Uterus (tissue), 3 donors: ENCODE measurements at regions not wholly inside any gene's neighbourhood (a gene's known extent, or its start where the extent isn't known, plus 50 kb on each side); places are given as distances from the start of the nearest gene placed in this dataset.
"Not testable (repeated sequence)": the region's sequence is repeated elsewhere in the genome, so short reads cannot be mapped to it uniquely, and the experiment has no call there.

Experiments
- DNase-seq, 2 donors: peaks; one replicate each; pipeline ENCODE4 v3.0.0-alpha.2; 2019 to 2020
- H3K27ac ChIP-seq, 2 donors: fragments of 200-600 bp; sonication (generic); 1 replicate in 1 of 2; 2 replicates in 1 of 2; pipeline ENCODE4 v1.5.1; 2016 to 2018
- H3K27me3 ChIP-seq, 2 donors: fragments of 200-600 bp; sonication (generic); one replicate each; pipeline ENCODE4 v1.5.1; 2018 to 2019; ENCODE audit warnings: control low read depth in 1 of 2
- H3K36me3 ChIP-seq, 2 donors: fragments of 200-600 bp; sonication (generic); one replicate each; pipeline ENCODE4 v1.5.1; 2019; ENCODE audit warnings: control low read depth in 1 of 2
- H3K4me1 ChIP-seq, 2 donors: fragments of 200-600 bp; sonication (generic); one replicate each; pipeline ENCODE4 v1.5.1; 2018 to 2019; ENCODE audit warnings: control low read depth in 1 of 2
- H3K4me3 ChIP-seq, 2 donors: fragments of 200-600 bp; sonication (generic); 1 replicate in 1 of 2; 2 replicates in 1 of 2; pipeline ENCODE4 v1.5.1; 2018 to 2019; ENCODE audit warnings: mild to moderate bottlenecking in 1 of 2
- H3K9me3 ChIP-seq, 2 donors: fragments of 200-600 bp; sonication (generic); one replicate each; pipeline ENCODE4 v1.5.1; 2019; ENCODE audit warnings: control low read depth in 1 of 2
- POLR2A ChIP-seq, 2 donors: fragments of 450-650 bp; IDR thresholded peaks; one replicate each; pipeline ENCODE4 v1.6.1; 2016; ENCODE audit warnings: antibody characterized with exemption in 2 of 2, mild to moderate bottlenecking in 1 of 2, moderate library complexity in 1 of 2
- intact Hi-C: fragments of 100-400 bp; cut with DNase I; formaldehyde crosslinking; loops from one replicate; pipeline ENCODE4 v1.15.1; 2023; ENCODE audit warnings: low total_unique reads
- TF ChIP-seq, protein P1 (sequence below), 4 experiments: fragments of 200-600 bp in 2 of 4; fragments of 450-650 bp in 2 of 4; sonication (generic) in 2 of 4; IDR thresholded peaks; one replicate each; pipeline ENCODE4 v1.5.1; 2016 to 2019; ENCODE audit warnings: antibody characterized with exemption in 4 of 4, mild to moderate bottlenecking in 2 of 4, moderate library complexity in 1 of 4
- donor health status: DM: yes; HTN: yes; CAD: no.

DNA sequence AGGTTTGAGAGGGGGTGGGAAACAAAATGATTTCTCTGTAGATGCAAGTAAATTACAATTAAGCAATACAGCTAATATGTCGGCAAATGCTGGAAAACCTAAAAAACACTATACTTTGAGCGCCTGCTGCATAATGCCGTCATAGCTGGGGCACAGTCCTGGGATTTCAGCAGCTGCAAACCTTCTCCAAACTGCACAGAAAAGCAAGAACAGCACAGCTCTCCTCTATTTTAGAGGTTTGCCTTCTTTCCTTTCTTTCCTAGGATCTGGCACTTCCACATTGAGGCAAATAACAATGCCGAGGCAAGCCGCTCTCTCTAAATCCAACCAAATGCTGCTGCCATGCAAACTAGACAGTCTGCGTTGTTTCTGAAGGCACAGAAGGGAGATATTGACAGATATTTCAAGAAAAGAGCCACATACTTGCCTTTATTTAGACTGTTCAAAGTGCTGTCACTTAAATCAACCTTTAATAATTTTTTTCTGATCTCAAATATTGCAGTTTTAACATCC, 287.1 kb upstream of the G2E3 start:
- Histone ChIP-seq H3K9me3 (no peaks in the 10 kb centered on the region), H3K27me3 (no peaks in the 10 kb centered on the region), H3K36me3 (no peaks in the 10 kb centered on the region), H3K27ac (no peak overlapping the region), H3K4me1 (no peaks in the 10 kb centered on the region), H3K4me3 (no peak overlapping the region)
- intact Hi-C loops = no loop called here
- DNase-seq = no peak
- no peak for TF ChIP-seq POLR2A (IDR thresholded peaks at IDR 0.05)
- TF ChIP-seq, protein P1, sequence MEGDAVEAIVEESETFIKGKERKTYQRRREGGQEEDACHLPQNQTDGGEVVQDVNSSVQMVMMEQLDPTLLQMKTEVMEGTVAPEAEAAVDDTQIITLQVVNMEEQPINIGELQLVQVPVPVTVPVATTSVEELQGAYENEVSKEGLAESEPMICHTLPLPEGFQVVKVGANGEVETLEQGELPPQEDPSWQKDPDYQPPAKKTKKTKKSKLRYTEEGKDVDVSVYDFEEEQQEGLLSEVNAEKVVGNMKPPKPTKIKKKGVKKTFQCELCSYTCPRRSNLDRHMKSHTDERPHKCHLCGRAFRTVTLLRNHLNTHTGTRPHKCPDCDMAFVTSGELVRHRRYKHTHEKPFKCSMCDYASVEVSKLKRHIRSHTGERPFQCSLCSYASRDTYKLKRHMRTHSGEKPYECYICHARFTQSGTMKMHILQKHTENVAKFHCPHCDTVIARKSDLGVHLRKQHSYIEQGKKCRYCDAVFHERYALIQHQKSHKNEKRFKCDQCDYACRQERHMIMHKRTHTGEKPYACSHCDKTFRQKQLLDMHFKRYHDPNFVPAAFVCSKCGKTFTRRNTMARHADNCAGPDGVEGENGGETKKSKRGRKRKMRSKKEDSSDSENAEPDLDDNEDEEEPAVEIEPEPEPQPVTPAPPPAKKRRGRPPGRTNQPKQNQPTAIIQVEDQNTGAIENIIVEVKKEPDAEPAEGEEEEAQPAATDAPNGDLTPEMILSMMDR (IDR thresholded peaks at IDR 0.05) = no peak

DNA sequence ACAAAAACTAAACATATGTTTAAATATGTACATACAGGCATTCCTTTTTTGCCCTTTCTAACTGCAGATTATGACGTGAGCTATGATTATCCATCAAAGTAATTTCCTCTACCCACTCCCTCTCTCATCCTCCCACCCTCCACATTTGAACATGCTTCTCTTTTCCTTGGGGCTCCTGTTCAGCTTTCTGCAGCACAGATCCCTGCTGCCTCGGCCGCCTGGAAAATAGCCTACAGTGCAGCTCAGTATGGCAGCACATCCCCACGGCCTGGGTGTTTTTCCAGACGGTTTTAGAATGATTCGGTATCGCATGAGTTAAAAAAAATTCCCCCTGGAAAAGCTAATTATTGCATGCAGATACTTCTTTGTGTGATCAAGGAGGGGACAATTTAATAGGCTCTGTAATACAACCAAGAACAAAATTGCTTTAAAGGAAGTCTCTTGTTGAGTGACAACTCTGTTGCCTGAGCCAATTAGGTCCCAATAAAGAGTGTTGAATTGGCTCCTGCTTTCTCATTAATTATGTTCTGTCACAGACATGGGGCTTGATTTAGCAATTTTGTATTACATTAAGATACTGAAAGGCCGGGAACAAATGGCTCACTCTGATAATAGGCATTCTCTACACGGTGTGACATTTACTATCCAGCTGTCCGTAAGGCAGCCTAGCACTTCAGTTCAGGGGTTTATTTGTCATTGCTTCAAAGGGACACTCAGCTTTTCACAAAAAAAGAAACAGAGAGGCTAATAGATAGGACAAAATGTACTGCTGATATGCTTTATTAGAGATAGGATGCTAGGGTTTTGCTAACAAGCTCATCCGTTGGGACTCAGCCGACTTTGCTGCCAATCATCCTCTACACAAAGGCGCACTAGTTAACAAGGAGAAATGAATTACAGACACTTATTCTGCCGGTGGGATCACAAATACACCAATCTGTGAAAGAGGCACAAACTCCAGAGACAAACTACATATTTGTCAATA, 285.8 kb upstream of the G2E3 start:
- H3K27ac ChIP-seq = no peak overlapping the region
- H3K36me3 ChIP-seq = no peaks in the 10 kb centered on the region
- DNase-seq = no peak
- no peaks in the 10 kb centered on the region for H3K9me3 ChIP-seq
- TF ChIP-seq, protein P1 (IDR thresholded peaks at IDR 0.05) = no peak
- no peak for TF ChIP-seq POLR2A (IDR thresholded peaks at IDR 0.05)
- H3K27me3 ChIP-seq = no peaks in the 10 kb centered on the region
- intact Hi-C loops = no loop called here
- H3K4me1 ChIP-seq = no peaks in the 10 kb centered on the region
- no peak overlapping the region for H3K4me3 ChIP-seq

DNA sequence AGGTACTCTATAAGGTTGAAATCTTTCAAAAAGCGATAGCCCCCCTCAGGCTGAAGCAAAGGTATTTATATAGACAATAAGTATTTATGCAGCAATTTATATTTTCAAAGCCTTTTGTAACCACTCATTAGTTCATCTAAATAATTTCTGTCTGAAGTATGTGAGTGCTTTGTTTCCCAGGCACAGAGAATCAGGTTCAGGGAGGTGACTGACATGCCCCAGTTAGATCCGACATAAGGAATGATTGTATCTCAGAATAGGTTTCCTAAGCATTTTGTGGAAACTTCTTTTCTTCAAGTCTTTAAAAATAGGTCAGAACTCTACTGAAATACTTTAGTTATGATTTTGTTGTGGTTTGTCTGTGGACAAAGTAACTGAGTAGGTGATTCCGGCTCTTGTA, 283.4 kb upstream of the G2E3 start:
- Histone ChIP-seq H3K27me3 (no peaks in the 10 kb centered on the region), H3K9me3 (no peaks in the 10 kb centered on the region), H3K36me3 (no peaks in the 10 kb centered on the region), H3K4me3 (no peak overlapping the region), H3K4me1 (no peaks in the 10 kb centered on the region), H3K27ac (no peak overlapping the region)
- no peak for DNase-seq
- intact Hi-C loops = no loop called here
- TF ChIP-seq POLR2A (IDR thresholded peaks at IDR 0.05) = no peak
- TF ChIP-seq, protein P1 (IDR thresholded peaks at IDR 0.05) = no peak

DNA sequence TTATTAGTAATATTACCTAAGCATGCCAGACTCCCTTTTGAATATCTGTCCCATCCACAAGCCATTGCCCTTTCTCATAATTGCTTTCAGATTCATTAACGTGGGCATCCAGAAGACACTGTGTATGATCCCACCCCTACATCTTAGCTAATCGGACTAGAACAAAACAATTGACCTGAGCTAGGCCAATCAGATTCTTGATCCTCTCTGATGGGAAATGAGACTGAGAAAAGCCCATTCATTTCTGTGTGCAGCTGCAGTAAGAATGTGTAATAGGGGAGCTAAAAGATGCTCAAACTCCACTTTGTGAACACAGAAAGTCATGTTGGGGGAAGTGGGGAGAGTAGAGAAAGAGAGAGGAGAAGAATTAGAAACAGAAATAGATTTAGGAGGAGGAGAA, 281.7 kb upstream of the G2E3 start:
- Histone ChIP-seq H3K4me1 (no peaks in the 10 kb centered on the region), H3K9me3 (no peaks in the 10 kb centered on the region), H3K36me3 (no peaks in the 10 kb centered on the region), H3K4me3 (no peak overlapping the region), H3K27ac (no peak overlapping the region), H3K27me3 (no peaks in the 10 kb centered on the region)
- no peak for DNase-seq
- TF ChIP-seq, protein P1 (IDR thresholded peaks at IDR 0.05) = no peak
- TF ChIP-seq POLR2A (IDR thresholded peaks at IDR 0.05) = no peak
- intact Hi-C loops = no loop called here

DNA sequence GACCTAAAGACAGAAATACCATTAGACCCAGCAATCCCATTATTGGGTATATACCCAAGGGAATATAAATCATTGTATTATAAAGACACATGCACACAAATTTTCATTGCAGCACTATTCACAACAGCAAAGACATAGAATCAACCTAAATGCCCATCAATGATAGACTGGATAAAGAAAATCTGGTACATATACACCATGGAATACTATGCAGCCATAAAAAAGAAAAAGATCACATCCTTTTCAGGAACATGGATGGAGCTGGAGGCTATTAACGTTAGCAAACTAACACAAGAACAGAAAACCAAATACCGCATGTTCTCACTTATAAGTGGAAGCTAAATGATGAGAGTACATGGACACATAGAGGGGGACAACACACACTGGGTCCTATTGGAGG, 280.1 kb upstream of the G2E3 start:
- H3K27ac ChIP-seq, intact Hi-C loops, H3K9me3 ChIP-seq, H3K27me3 ChIP-seq, H3K36me3 ChIP-seq, H3K4me1 ChIP-seq, H3K4me3 ChIP-seq, DNase-seq: not testable (repeated sequence)
